Peyer's patch (tissue), 4 donors: ENCODE measurements at regions not wholly inside any gene's neighbourhood (a gene's known extent, or its start where the extent isn't known, plus 50 kb on each side); places are given as distances from the start of the nearest gene placed in this dataset.
"Not testable (repeated sequence)": the region's sequence is repeated elsewhere in the genome, so short reads cannot be mapped to it uniquely, and the experiment has no call there.

Experiments
- POLR2A ChIP-seq, 2 donors: fragments of 450-650 bp; IDR thresholded peaks; one replicate each; pipeline ENCODE4 v1.5.1; 2017; ENCODE audit warnings: antibody characterized with exemption in 2 of 2, mild to moderate bottlenecking in 2 of 2, moderate library complexity in 2 of 2
- TF ChIP-seq, protein P1 (sequence below), 6 experiments: fragments of 450-650 bp in 4 of 6; fragments of 200-600 bp in 2 of 6; sonication (generic) in 1 of 6; IDR thresholded peaks; one replicate each; pipeline ENCODE4 v1.5.1; 2017 to 2019; ENCODE audit warnings: antibody characterized with exemption in 6 of 6, mild to moderate bottlenecking in 3 of 6, moderate library complexity in 1 of 6

DNA sequence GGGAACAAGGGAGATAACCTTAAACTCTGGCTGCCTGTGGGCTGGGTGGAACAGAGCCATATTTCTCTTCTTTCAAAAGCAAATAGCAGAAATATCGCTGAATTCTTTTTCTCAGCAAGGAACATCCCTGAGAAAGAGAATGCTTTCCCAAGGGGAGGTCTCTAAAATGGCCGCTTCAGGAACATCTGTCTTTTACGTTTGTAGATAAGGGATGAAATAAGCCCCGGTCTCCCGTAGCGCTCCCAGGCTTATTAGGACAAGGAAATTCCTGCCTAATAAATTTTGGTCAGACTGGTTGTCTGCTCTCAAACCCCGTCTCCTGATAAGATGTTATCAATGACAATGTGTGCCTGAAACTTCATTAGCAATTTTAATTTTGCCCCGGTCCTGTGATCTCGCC is 340.6 kb upstream of the IGFBP3 start:
- TF ChIP-seq POLR2A (IDR thresholded peaks at IDR 0.05), result not testable (repeated sequence)
- TF ChIP-seq, protein P1, sequence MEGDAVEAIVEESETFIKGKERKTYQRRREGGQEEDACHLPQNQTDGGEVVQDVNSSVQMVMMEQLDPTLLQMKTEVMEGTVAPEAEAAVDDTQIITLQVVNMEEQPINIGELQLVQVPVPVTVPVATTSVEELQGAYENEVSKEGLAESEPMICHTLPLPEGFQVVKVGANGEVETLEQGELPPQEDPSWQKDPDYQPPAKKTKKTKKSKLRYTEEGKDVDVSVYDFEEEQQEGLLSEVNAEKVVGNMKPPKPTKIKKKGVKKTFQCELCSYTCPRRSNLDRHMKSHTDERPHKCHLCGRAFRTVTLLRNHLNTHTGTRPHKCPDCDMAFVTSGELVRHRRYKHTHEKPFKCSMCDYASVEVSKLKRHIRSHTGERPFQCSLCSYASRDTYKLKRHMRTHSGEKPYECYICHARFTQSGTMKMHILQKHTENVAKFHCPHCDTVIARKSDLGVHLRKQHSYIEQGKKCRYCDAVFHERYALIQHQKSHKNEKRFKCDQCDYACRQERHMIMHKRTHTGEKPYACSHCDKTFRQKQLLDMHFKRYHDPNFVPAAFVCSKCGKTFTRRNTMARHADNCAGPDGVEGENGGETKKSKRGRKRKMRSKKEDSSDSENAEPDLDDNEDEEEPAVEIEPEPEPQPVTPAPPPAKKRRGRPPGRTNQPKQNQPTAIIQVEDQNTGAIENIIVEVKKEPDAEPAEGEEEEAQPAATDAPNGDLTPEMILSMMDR (IDR thresholded peaks at IDR 0.05), result not testable (repeated sequence)
